Stimulated activated naive CD4-positive, alpha-beta T cell (primary cell): ENCODE measurements at regions not wholly inside any gene's neighbourhood (a gene's known extent, or its start where the extent isn't known, plus 50 kb on each side); places are given as distances from the start of the nearest gene placed in this dataset.

Experiments
- DNase-seq, 6 experiments: peaks; one replicate each; lab custom pipeline; 2025; lab: John Stamatoyannopoulos, UW

- no peak for DNase-seq
Measured at GRCh38 chr9:81390792-81391456, 298.4 kb downstream of the TLE1 start.

GRCh38 chr9:81389569-81389993 is 299.8 kb downstream of the TLE1 start:
- DNase-seq = no peak

DNA sequence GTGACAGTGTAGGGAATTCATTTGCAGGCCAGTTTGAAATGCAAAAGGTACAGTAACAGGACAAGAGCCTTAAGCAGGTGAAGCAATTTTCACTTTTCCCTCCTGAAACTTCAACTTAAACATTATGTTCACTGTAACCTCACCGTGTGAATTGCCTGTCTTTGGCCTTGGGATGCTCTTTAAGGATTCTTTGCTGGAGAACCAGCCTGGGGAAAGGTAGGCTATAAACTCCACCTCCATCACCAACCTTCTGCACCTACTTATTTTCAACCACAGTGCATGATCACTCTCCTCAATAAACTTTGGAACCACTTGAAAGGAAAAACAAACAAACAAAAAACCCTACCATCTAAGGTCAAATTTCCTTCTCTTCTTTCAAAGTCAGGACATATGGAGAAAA is 300.5 kb downstream of the TLE1 start:
- no peak for DNase-seq

DNA sequence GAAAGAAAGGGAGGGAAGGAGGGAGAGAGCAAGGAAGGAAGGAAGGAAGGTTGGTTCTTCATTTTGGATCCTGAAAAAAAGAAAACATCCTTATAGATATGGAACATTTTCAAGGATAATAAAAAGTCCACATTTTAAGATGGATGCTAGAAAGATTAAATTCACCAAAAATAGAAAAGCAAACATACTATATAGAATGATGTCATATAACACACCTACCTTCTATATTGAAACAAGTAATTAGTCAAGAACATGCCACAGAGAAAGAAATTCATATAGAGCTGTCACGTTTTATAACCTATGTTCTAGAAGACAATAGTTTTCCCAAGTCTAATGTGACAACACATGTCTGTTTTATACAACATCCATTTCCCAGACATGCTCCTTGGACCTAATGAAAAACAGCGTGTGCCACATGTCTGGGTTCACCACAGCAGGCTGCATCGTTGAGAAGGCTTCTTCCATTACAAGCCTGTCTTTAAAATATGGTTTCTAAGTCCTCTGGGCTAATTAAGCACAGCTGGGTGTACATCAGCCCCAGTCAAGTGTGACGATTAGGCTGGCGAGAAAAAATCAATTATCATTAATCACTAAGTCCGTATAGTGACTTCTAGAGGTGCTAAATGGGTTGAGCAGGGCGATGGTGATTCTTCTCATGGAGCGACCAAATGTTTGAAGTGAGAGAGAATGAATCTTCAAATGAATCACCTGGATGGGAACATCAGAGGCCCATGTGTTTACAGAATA is 301.8 kb downstream of the TLE1 start:
- DNase-seq = no peak

DNA sequence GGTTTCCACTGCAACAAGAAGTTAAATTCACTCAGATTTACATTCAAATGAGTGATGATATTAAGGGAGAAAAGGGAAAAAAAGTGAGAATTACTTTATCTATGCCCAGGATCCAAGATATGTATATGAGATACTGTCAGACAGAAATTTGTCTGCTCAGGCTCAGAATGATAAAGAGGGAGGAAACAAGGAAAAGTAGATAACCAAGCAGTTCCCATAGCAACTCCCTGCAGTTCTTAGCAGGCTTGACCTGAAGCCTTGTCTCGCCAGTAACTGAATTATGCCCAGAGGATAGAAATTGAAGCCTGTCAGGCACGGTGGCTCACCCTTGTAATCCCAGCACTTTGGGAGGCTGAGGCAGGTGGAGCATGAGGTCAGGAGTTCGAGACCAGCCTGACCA is 304.4 kb downstream of the TLE1 start:
- no peak for DNase-seq

DNA sequence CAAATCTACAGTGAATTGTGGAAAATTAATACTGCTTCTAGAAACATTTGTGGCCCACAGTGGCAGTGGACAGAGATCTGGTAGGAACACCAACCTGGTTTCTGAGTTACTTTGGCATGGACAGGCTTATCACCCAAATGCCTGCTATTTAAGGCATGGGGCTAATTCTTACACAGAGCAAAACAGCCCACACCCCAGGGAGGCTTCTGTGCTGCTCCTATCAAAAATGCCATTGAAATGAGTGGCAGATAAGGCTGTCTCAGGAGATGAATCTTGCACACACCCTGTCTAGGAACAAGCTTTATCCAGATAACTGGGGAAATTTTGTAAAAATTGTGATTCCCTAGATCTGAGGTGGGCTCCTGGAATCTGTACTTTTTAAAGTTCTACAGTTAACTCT is 307.1 kb downstream of the TLE1 start:
- DNase-seq = no peak

DNA sequence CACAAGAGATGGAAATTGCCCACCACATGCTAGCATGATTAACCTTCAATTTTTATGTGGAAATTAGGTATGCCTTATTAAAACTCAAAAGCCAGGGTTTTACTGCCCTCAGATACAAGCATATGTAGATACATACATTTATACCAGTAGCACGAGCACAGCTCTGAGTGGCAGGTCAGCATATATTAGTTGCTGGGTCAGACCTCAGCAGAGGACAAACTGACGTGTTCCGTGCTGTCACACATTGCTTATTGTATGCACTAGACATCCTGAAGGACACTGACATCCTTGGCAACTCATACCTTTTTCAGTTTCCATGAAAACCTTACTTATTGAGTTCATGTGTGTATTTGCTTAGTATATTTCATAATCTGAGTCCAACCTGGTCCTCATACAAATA is 307.7 kb downstream of the TLE1 start:
- no peak for DNase-seq

GRCh38 chr9:81380504-81381359 is 308.6 kb downstream of the TLE1 start:
- DNase-seq = peak in 1 of 6 experiments; percentile 1

GRCh38 chr9:81379655-81380054 is 309.7 kb downstream of the TLE1 start:
- DNase-seq = no peak

- no peak for DNase-seq
Measured at GRCh38 chr9:81377921-81378320, 311.4 kb downstream of the TLE1 start.

- DNase-seq = no peak
Measured at GRCh38 chr9:81377320-81377719, 312.0 kb downstream of the TLE1 start.

DNA sequence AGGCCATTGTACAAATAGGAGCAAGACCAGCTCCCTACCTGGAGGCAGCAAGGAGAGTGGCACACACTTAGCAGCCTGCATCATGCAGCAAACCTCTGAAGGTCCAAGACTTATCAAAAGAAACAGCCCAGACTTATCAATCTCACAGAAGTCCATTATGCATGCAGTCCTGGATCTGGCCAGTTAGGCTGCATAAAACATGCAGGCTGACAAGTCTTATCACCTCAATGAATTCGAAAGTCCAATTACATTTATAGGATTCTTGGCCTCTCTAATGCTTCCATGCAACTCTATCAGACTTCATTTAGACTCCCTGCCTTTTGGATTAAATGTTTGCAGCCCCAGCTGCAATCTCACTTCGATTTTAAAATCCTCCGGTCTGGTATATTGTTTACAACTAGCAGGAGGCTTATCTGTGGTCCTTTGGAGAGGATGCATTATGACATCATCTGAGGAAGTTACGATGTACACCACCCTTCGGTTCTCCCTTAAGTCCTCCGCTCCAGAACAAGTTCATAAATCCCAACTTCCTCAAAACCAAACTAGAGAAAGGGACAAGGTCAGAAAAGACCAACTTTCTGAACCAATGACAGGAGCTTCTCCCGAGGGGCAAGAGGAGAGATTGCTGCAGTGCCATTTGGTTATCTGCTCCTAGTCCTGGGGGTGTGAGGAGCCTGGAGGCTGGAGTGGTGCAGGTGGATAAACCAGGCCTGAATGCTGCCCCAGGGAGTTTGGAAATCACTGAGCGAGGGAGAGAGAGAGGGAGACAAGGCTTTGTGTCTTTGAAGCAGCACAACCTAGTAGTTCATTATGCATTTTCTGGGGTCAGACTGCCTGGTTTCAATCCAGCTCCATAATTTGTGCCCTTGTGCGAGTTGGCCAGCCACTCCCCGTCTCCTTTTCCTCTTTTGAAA is 313.9 kb downstream of the TLE1 start:
- DNase-seq = no peak

- DNase-seq = no peak
Measured at GRCh38 chr9:81374459-81375186, 314.7 kb downstream of the TLE1 start.

DNA sequence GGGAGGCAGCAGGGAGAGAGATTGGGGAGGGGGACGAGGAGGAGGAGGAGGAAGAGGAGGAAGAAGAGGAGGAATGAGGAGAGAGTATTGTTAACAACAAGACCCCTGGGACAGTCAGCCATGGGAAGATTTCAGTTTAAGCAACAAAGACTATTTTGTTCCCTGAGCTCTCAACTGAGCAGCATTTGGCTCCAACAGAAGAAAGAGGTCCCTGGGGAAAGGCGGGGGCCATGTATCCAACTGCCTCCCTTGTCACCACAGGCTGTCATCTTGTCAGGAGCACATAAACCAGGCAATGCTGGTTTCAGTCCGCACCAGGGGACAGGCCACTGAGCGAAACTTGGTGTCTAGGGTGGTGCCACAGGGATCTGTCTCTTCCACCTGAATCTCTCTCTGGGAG is 316.1 kb downstream of the TLE1 start:
- DNase-seq = no peak

DNA sequence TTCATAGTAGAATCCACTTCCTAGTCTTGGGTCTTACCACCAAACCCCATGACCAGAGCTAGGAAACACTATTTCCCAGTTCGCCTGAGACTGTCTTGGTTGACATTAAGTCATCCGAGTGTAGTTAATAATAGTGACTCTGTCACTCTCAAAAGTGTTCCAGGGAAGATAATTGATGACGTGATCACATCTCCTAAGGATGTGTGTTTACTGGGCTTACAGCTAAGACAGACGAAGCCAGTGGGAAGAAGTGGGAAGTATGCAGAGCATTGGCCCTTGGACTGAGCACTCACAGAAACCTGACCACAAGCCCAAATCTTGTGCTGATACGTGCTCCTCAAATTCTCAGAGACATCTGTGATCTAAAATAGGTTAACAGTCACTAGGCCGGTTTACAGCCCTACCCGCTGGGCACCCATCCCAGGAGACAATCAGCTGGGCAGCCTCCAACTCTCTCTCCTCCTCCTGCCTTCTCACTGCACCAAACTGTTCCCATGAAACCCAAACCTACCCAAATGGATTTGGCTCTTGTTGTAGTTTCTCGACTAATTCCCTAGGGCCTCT is 316.6 kb downstream of the TLE1 start:
- no peak for DNase-seq

DNA sequence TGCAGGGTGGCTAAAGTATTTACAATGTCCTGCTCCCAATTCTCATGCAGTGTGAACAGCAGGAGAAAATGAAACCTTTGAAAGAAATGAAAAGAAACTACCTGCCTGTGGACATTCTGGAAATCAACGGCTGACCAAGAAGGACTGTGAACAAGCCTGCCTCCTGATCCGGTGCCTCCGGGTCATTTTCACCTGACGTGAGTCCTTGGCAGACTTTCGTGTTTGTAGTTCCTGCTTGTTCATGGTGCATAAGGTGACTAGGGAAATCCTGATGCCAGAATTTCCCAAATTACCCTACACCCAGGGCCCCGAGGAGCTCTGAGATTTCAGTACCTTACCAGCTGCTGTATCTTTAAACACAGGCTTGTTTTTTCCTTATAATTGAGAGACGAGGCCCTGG is 317.5 kb downstream of the TLE1 start:
- DNase-seq = no peak

- DNase-seq = no peak
Measured at GRCh38 chr9:81370650-81371049, 318.7 kb downstream of the TLE1 start.

DNA sequence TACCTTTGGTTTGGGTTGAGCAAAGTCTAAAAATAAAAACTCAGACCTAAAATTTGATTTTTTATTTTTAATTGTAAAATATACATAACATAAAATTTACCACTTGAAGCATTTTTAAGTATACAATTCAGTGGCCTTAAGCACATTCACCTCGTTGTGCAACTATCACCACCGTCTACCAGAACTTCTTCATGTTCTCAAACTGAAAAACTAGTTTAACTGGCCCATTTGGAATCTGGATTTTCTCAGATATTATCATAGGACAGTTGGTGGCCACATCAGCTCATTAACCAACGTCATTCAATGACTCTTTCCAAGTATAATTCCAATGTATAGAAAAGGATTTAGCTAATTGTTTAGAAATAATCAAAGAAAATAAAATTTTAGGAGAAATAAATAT is 319.3 kb downstream of the TLE1 start:
- DNase-seq = no peak

DNA sequence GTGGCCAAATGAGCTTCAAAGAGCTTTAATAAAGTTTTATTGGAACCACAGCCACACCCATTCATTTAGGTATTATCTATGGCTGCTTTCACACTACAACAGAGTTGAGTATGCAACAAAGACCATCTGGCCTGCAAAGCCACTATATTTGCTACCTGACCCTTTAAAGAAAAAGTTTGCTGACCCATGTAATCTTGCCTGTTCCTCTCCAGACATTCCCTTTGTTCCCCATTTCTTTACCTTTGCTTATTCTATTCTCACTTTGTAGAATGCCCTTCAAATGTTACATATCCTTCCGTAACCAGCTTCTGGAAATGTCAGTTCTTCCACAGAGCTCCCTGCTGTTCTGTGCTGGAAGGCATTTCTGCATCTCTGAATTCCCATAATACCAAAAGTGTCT is 320.2 kb downstream of the TLE1 start:
- DNase-seq = no peak

DNA sequence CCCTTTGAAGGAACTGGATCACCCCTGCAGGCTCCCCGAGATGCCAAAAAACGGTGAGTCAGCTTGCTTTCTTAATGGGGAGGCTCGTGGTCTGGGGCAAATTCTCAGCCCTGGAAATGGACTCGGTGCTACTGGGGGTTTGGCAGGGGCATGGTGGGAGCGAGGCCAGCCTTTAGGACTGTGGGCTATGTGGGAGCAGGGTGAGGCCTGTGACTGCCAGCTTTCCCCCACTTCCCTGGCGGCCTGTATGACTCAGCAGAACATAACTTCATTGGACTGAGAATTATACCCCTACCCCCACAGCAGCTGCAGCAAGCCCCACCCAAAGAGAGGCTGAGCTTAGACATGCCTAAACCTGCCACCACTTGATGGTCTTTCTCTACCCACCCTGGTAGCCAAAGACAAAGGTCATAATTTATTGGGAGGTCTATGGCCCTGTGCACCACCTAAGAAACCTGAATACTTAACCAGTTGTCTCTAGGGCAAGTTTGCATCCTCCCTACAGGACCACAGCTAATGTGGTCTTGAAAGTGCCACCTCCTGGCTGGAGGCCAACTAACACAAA is 325.3 kb downstream of the TLE1 start:
- DNase-seq = no peak
